PC-9 (cell line): ENCODE measurements at regions not wholly inside any gene's neighbourhood (a gene's known extent, or its start where the extent isn't known, plus 50 kb on each side); places are given as distances from the start of the nearest gene placed in this dataset.

ENCODE experiments used
- EZH2 ChIP-seq: fragments of 200-600 bp; sonication (generic); IDR thresholded peaks from 2 replicates; pipeline ENCODE4 v1.8.0; 2017; ENCODE audit warnings: antibody characterized with exemption, low read depth
- TF ChIP-seq, protein P1 (sequence below): fragments of 200-600 bp; sonication (generic); conservative IDR thresholded peaks from 2 replicates; pipeline ENCODE4 v1.6.1; 2017; ENCODE audit warnings: mixed run types, antibody characterized with exemption, mild to moderate bottlenecking, moderate library complexity

DNA sequence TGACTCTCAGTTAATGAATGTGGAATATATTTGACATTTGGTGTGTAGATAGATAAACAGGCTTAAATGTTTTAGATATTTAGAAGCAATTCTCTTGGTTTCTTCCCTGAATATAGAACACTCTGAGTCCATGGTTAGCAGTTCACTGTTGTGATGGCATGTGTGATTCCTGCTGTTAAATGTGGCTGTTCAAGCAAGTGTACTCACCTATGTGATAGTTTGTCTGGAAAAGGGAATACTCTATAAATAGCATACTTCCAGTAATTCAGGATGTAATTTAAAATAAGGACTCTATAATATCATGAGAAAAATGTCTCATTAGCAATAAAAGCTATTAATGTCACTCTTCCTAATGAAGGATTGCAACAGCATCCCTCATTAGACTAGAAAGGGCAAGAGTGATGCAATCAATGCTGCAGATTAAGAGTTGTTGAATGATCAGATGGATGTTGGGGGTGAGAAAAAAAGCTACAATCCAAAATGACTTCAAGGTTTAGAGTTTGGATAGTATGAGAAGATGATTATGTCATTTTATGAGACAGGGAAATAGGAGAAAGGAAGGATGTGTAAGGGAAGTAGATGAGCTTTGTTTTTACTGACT lies 201.8 kb upstream of the WDFY3 start:
- TF ChIP-seq, protein P1, sequence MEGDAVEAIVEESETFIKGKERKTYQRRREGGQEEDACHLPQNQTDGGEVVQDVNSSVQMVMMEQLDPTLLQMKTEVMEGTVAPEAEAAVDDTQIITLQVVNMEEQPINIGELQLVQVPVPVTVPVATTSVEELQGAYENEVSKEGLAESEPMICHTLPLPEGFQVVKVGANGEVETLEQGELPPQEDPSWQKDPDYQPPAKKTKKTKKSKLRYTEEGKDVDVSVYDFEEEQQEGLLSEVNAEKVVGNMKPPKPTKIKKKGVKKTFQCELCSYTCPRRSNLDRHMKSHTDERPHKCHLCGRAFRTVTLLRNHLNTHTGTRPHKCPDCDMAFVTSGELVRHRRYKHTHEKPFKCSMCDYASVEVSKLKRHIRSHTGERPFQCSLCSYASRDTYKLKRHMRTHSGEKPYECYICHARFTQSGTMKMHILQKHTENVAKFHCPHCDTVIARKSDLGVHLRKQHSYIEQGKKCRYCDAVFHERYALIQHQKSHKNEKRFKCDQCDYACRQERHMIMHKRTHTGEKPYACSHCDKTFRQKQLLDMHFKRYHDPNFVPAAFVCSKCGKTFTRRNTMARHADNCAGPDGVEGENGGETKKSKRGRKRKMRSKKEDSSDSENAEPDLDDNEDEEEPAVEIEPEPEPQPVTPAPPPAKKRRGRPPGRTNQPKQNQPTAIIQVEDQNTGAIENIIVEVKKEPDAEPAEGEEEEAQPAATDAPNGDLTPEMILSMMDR = no peak
- no peak for TF ChIP-seq EZH2
